ENCODE measurements at regions not wholly inside any gene's neighbourhood (a gene's known extent, or its start where the extent isn't known, plus 50 kb on each side); places are given as distances from the start of the nearest gene placed in this dataset.

DNA sequence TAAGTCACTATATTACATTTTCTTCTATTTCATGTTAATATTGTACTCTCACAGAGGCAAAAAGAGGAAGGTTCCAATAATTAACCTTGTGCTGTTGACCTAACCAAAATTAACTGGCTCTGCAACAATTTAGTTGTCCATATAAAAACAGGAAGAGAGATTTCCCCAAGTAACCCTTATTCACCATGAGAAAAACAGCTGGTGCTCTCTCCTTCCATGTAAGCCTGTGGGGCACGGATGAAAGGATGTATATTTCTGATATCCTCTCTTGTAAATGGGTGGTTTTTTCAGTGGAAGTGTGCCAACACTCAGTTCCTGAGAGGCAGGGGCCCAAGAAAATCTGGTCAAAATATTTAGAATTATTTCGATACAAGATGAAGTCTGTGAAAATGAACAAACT lies 358.1 kb downstream of the CRPPA start:
- TF ChIP-seq CTCF (IDR thresholded peaks at IDR 0.05) (no peak), POLR2A (IDR thresholded peaks at IDR 0.05) (no peak)
